IPS-NIHi7 (cell line): ENCODE measurements at regions not wholly inside any gene's neighbourhood (a gene's known extent, or its start where the extent isn't known, plus 50 kb on each side); places are given as distances from the start of the nearest gene placed in this dataset.
"Not testable (repeated sequence)": the region's sequence is repeated elsewhere in the genome, so short reads cannot be mapped to it uniquely, and the experiment has no call there.

ENCODE experiments used
- DNase-seq: peaks from one replicate; pipeline ENCODE4 v3.0.0; 2012; ENCODE audit warnings: mixed read lengths; ENCODE audit errors: extremely low spot score

DNA sequence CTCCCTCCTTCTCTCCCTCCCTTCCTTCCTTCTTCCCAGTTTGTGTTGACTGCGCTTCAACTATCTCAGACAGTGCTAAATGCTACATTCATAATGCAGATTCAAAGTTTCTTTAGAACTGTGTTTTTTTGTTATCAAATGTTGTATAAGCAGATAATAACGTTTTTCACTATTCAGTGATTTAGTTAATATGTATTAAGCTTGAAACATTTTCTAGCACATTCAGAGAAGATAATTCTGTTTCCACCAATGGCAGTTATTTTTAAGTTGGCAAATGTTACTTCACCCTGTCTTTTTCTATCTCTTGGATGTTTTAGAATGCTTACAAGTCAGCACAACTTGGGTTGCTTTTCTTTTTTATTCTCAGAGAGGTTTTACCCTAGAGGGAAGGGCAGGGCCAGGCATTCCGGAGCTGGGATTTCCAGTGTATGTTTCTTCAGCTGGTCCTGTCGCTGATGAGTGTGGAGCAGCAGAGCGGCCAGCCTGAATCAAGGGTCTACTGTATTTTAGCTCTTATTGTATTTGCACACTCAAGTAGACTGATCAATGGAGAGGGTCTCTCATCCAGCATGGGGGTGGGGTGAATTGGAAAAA is 162.3 kb upstream of the ARHGAP20 start:
- no peak for DNase-seq

DNA sequence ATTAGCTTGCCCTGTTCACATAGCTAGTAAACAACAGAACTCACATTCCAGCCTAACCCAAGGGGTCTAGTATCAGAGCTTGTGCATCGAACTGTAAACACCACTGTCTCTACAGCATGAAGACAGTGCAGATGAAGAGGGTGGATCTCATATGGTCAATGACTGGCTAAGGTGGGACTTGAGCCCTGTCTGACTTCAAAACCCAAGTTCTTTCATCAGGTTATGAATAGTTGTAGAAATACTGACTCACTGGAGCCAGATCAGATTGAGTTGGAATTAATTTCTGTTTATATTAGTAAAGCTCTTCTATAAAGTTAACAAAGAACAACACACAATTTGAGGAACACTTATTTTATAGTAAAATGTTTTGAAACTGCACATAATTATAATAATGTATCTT is 161.7 kb upstream of the ARHGAP20 start:
- DNase-seq, result no peak

DNA sequence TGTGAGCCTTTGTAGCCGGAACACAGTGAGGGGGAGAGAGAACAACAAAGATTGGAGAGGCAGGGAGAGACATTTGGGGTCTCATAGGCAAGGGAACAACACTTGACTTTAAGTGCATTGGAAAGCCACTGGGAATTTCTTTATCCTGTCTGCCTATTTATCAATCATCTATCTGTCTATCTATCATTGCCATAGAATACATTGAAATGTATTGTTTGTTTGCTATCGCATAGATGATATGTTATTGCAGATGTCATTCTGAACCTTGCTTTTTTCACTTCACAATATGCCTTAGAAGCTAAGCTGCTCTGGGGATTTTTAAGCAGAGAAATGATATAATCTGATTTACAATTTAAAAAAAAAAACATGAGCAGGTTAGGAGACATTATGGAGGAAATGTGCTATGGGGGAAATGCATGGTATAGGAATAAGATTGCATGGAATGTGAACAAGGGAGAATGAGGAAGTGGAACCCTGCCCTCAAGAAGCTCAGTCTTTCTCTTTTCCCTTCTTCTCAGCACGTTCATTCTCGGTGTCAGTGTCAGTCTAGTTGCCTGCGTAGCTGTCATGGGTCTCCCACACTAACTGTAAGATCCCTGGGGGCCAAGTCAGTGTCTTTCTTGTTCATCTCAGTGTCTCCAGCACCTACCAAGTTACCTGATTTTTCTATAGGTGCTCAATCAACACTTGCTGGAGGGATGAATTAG is 158.7 kb upstream of the ARHGAP20 start:
- no peak for DNase-seq

DNA sequence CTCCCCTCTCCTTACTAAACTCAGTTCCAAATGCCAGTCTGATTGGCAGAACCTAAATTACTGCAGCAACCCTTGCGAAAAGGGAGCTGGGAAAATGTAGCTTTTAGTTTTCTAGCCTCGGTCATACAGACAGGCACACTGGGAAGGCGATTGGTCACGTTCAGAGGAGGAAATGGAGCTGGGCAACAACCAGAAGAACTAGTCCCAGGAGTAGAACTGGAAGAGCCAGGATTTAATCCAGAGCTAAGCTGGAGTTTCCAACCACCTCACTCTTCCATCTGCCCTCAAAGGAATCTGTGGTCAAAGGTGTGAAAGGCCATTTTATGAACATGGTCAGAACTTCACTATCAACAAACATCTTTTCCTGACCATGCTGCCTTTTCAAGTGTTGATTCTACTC is 155.7 kb upstream of the ARHGAP20 start:
- no peak for DNase-seq

DNA sequence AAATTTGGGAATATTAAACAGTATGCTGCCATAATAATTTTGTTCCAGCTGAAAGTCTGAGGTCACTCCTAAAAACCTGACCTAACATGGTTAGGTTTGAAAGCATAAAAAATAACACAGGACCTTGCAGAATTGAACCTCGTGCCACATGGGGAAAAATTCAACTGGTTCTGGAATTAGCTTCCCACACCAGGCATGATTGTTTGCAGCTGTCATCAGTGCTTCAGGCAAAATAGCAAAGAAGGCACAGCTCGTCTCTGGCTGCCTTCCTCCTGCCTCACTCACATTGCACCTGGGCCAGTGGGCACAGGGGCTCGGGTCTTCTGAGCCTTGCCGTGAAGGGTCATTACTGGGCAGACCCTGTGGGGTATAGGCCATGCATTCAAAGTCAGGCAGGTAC is 153.8 kb upstream of the ARHGAP20 start:
- no peak for DNase-seq

DNA sequence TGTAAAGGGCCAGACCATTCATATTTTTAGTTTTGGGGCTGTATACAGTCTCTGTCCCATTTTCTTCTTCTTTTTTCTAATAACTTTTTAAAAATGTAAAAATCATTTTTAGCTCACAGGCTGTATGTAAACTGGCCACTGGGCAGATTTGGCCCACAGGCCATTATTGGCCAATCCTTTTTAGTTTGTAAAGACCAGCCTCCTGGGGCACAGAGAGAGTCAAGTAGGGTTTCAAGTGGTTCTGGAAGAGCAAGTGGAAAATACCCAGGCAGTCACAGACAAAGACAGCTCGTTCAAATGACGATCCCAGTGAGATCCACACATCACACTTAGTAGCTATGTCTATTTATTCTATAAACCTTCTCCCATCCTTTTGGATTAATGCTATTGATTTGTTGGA is 150.2 kb upstream of the ARHGAP20 start:
- DNase-seq, result no peak

DNA sequence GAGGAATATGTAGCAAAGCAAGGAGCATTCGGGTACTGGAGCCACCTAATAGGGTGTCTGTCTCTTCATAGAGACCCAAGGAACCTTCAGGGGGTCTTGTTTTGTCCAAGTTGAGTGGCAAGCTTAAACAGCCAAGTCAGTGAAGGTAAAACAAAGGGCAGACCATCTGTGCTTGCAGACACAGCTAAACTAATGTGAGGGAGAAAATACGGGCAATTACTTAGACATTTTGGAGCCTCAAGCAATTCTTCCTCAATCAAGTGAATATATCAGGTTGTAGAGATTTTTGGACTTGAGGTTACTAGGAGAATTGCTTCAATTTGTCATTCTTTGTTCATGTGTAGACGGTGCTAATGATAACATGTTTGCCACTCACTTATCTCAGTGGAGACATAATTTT is 148.2 kb upstream of the ARHGAP20 start:
- no peak for DNase-seq

DNA sequence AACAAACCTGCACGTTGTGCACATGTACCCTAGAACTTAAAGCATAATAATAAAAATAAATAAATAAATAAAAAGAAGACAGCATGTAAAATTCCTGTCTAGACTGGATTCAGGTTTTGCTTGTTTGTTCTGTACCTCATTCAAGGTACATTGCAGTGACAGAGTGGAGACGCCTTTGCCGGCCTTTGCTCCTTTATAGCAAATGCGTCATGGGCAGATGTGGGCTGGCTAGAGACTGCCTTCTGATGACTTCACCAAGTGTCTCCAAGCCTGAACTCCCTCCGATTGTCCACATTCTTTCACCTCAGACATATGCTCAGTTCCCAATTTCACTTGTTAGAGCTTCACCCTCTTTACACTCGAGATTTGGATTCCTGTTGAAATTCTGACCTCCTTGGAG is 147.8 kb upstream of the ARHGAP20 start:
- no peak for DNase-seq

DNA sequence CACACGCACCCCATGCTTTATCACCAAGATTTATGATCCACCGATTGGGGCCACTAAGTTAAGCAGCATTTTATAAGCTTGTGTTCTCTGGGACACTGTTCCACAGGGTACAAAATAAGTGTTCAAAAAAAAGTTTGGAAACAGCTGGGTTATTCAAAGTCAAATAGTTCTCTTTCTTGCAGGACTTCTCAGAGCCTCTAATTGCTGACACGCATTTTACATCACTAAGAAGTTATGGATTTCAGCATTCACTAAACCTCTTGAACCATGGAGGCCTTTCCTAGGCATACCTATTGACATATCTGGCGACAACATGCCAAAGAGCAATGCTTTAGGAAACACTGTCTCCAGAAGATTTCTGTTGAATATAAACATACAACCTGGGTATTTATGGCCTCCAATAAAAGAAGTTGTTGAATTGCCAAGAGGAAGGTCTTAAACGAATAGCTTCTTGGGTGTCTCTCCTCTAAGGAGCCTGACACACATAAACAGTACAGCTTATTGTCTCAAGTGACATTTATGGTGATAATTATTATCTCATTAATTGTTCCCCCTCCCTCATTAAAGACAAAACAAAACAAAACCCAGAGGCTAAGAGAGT is 147.1 kb upstream of the ARHGAP20 start:
- no peak for DNase-seq

DNA sequence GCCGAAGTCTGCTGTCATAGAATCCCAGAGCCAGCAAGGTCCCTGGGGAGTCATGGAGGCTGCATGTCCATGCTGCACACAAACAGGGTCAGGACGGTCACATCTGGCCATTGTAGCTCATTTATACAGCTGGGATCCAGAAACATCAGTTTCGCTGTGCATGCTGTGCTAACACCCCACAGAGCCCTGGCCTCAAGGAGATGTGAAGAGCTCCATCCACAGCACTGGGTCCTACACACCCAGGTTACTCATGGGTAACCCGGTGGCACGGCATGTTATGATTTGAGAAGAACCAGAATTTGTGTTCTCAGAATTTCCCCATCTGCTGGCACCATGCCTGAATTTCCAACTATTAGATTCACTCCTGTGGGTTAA is 146.3 kb upstream of the ARHGAP20 start:
- no peak for DNase-seq

DNA sequence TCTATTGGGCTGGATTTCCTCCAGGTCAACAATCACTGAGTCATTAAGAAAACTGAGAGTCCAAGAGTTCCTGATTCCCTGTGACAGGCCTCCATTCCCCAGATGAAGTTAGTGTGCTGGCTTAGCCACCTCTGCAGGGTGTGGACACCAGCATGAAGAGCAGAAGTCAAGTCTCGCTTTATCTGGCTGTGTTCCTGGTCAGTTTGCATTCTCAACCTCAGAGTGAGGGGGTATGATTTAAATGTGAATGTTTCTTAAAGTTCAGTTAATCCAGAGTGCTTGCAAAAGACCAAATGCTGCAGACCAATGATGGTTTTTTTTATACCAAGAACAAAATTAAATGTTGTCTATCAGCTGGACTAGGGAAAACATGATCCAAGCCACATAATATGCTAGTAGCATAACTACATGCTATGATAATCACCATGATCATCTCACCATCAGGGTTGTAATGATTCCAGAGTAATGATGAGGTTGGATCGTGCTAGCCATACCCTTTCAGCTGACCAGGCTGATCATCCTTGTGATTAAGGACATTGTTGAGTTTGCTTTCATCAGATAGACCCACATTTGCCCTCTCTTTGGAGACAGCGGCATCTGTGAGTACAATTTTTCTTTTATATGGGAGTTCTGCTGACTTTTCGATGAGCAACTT is 145.8 kb upstream of the ARHGAP20 start:
- DNase-seq, result no peak

DNA sequence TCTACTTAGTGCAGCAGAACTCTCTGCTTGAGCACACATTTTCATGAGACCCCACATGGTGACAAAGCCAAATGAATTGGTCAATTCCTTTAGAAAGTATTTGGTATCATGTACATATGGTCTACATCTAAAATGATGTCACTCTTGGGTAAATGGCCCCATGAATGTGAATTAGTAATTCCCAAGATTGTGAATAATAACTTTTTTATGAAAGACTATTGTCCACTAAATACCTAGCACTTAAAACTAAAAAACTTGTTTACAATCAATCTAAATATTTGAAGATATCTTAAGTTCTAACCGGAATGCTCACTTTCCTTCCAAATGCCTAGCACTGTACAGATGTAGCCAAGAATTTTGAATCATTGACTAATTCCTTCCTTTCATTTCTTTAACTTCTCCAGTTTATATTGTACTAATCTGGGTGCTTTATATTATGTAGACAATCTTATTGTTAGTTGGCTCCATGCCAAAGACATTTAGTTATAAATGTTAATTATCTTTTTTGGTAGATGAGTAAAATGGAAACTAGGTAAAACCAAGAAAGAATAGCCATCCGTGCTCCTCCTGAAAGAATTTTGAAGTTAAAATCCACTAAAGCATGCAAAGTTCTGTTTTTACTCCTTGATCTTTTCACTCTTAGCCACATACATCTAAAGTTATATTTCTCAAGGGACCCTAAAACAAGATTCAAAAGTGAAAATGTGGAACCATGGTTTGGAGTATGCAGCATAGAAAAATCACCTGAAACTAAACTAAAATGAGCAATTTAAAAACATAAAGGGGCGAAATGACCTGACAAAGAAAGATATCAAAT is 145.0 kb upstream of the ARHGAP20 start:
- no peak for DNase-seq

DNA sequence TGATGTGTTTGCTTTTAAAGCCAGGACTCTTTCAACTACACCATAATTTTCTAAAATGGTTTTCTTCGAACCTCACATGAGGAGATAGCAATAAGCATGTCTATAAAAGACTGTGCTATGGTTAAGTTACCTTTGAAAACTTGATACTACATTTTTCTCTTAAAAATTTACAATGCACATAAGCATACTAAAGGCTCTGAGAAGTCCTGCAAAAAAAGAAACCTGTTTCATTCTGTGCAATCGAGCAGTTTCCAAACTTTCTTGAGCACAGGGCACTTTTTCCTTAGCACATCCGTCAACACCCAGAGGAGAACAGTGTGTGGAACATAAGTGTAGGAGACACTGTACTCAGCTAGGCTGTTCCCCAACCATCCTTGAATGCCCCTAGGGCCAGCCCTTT is 144.1 kb upstream of the ARHGAP20 start:
- DNase-seq, result no peak

DNA sequence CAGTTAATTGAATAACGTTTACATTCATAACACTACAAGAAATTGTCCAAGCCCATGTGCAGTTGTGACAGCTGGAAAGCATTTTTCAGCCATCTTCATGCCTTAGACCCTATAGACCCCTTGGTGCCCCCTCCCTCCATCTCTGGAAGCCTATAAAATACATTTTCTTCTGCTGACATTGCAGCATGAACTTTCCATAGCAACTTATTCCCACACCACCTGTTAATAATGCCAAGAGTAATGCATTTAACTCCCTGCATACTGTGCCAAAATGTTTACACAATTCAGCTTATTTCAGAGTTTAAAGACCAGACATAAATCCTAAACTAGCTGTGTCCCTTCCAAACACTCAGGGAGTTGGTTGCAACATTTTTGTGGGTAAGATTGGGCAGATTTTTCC is 143.0 kb upstream of the ARHGAP20 start:
- no peak for DNase-seq

DNA sequence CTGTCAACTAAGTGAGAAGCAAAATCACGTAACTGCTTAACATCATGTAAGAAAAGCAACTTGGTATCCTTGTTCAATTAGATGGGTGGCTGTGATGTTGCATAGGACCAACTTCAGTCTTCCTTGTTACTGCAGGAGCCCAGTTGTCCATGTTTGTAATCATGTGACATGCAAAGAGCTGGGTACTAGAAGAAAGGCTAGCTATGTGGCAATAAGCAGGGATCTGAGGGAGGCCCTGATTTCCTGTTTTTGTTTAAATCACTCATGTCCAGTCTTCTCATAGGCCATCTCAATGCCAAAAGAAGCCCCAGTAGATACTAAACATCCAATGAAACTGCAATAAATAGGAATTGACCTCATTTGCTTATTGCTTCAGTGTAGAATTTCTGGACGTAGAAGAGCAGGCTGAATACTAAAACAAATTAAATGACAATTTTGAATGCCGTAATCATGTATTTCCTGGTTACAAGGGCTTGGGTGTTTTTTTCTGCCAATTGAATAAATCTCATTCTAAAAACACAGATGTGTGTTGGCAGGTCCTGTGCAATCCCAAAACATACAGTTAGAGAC is 140.8 kb upstream of the ARHGAP20 start:
- DNase-seq, result no peak

DNA sequence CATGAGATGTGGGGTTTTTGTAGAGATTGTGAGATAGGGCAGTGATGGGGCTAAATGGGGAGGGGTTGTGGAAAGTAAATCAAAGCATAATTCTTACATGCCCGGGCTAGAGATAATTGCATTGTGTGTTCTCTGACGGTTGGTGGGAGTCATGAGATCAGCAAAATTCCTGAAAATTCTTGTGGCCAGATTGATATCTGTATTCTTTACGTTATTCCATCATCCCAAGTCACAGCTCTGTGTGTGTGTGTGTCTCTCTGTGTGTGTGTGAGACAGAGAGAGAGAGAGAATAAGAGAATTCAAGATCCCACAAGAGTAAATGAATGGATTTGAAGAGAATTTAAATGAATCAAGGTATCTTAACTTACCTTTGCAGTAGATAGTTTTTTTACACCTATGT is 138.6 kb upstream of the ARHGAP20 start:
- DNase-seq, result no peak

DNA sequence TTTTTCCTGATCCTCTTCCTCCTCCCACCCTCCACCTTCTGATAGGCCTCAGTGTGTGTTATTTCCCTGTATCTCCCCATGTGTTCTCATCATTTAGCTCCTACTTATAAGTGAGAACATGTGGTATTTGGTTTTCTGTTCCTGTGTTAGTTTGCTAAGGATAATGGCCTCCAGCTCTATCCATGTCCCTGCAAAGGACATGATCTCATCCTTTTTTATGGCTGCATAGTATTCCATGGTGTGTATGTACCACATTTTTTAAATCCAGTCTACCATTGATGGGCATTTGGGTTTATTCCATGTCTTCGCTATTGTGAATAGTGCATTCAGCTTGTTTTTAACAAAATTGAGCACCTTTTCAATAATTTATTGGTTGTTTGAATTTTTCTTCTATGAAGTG is 130.8 kb upstream of the ARHGAP20 start:
- not testable (repeated sequence) for DNase-seq

DNA sequence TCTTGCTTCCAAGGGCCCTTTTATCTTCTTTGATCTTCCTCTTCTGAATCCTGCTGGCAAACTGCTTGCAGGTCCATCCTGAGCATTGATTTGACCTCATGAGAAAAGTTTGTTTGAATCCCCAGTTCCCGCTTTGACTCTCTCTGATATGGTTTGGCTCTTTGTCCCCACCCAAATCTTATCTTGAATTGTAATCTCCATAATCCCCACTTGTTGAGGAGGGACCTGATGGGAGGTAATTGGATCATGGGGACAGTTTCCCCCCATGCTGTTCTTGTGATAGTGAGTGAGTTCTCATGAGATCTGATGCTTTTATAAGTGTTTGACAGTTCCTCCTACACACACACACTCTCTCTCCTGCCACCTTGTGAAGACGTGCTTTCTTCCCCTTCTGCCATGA is 126.6 kb upstream of the ARHGAP20 start:
- no peak for DNase-seq

DNA sequence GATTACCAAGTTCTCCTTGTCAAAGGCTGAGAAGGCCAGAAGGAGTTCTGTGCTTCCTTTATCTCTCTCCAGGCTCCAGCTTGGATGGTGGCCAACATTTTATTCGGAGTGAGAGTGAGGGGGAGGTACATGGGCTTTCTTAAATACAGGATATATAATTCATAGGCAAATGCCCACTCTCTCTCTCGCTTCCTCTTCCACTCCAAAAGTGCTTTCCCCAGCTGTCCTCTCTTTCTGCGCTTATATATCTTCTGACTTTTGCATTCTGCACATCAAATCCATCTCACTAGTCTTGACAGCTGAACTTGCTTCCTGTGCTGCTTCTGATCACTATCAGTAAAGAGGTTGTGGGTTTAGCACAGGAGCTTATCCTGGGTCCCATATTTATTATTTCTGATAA is 125.4 kb upstream of the ARHGAP20 start:
- no peak for DNase-seq

DNA sequence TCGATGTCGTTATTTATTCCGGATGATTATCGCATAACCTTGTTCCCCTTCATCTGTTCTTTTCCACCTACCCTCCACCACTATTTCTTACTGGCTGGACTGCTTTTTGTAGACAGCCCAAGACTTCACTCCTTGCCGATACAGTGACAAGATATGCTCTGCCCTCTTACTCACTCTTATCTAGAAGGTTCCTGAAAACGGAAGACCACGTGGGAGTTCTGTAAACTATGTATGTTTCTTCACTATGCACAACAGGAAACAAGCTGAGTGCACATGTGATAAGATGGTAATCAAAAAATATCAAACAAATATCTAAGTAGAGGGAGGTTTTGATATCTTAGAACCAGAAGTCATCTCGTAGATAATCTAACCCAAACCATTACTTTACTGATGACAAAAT is 122.9 kb upstream of the ARHGAP20 start:
- no peak for DNase-seq

DNA sequence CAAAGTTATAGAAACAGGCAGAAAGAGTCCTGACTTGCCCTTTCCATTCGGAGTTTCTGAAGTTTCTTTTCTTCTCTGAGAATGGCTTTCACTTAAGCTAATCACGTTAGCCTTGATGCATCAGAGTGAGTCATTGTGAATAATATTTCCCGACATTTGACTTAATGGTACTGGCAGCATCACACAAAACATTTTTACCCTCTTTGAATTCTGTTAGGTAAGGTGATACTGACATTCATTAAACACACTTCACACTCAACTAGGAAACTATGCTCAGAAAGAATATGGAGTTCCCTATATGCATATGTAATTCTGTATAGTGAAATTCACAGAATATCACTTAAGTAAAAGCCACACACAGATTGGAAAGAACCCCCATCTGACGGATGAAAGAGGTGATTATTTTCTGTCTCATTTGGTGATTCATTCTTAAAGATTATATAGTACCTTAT is 120.8 kb upstream of the ARHGAP20 start:
- DNase-seq, result no peak

DNA sequence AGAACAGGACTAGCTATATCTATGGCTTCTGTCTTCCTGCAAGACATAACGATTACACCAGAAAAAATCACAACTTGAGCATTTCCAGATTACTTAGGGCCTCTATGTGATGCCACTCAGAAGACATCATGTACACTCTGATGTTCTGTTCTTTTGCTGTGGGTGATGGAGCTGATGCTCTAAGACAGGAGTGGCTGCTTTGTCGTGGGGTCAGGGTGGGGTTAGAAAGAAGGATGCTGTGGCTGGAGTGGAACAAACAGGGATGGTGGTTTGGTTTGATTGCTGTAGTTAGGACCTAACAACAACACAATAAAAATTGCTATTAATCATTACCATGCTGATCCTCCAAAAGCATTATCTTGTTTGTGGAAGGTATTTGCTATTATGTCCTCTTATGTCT is 120.3 kb upstream of the ARHGAP20 start:
- DNase-seq, result no peak
